Neuronal stem cell (in vitro differentiated cells): ENCODE measurements at regions not wholly inside any gene's neighbourhood (a gene's known extent, or its start where the extent isn't known, plus 50 kb on each side); places are given as distances from the start of the nearest gene placed in this dataset.

Experiments used
- DNase-seq: peaks from one replicate; pipeline ENCODE4 v3.0.0-alpha.2; 2013; ENCODE audit warnings: low spot score
- H2AFZ ChIP-seq: one replicate; pipeline ENCODE4 v1.6.1; 2013; ENCODE audit warnings: mild to moderate bottlenecking, low read length, inconsistent platforms
- H2AK5ac ChIP-seq: 2 replicates; pipeline ENCODE4 v1.6.1; 2013; ENCODE audit warnings: low read depth, mild to moderate bottlenecking, inconsistent platforms, low read length, moderate library complexity, mixed read lengths
- H2BK120ac ChIP-seq: 2 replicates; pipeline ENCODE4 v1.6.1; 2013; ENCODE audit warnings: low read depth, mild to moderate bottlenecking, inconsistent platforms, low read length, moderate library complexity, mixed read lengths
- H2BK12ac ChIP-seq: one replicate; pipeline ENCODE4 v1.6.1; 2013; ENCODE audit warnings: low read length, inconsistent platforms
- H2BK15ac ChIP-seq: 2 replicates; pipeline ENCODE4 v1.6.1; 2013; ENCODE audit warnings: mild to moderate bottlenecking, low read length, inconsistent platforms, mixed read lengths
- H2BK5ac ChIP-seq: one replicate; pipeline ENCODE4 v1.6.1; 2013; ENCODE audit warnings: inconsistent platforms, mild to moderate bottlenecking, low read length, moderate library complexity
- H3K14ac ChIP-seq: one replicate; pipeline ENCODE4 v1.6.1; 2013; ENCODE audit warnings: low read length, inconsistent platforms
- H3K18ac ChIP-seq: 2 replicates; pipeline ENCODE4 v1.6.1; 2013; ENCODE audit warnings: low read length, inconsistent platforms
- H3K23ac ChIP-seq: 2 replicates; pipeline ENCODE4 v1.6.1; 2013; ENCODE audit warnings: low read depth, mild to moderate bottlenecking, mixed read lengths, low read length, inconsistent platforms; ENCODE audit not compliant: poor library complexity
- H3K27ac ChIP-seq: replicated peaks from 3 replicates; pipeline ENCODE4 v1.5.1; 2013; ENCODE audit warnings: low read length, inconsistent platforms
- H3K27me3 ChIP-seq, 3 experiments: 2 replicates each; pipeline ENCODE4 v1.6.1; 2013; ENCODE audit warnings: low read length in 3 of 3, mild to moderate bottlenecking in 2 of 3, inconsistent platforms in 1 of 3, low read depth in 1 of 3, mixed read lengths in 1 of 3, moderate library complexity in 1 of 3; ENCODE audit not compliant: control insufficient read depth in 3 of 3, insufficient read depth in 3 of 3
- H3K36me3 ChIP-seq, 2 donors: replicated peaks in 1 of 2; 2 replicates each; pipeline ENCODE4 v1.6.1; 2013; ENCODE audit warnings: low read length in 2 of 2; ENCODE audit not compliant: control insufficient read depth in 2 of 2, insufficient read depth in 2 of 2
- H3K4ac ChIP-seq: 2 replicates; pipeline ENCODE4 v1.6.1; 2013; ENCODE audit warnings: inconsistent platforms, mild to moderate bottlenecking, low read length, moderate library complexity
- H3K4me1 ChIP-seq, 2 donors: 1 replicate in 1 of 2; 2 replicates in 1 of 2; pipeline ENCODE4 v1.6.1; 2013; ENCODE audit warnings: low read length in 2 of 2, low read depth in 1 of 2; ENCODE audit not compliant: control insufficient read depth in 2 of 2, insufficient read depth in 1 of 2
- H3K4me2 ChIP-seq: one replicate; pipeline ENCODE4 v1.6.1; 2013; ENCODE audit warnings: mild to moderate bottlenecking, low read length, inconsistent platforms; ENCODE audit not compliant: insufficient read depth, poor library complexity, severe bottlenecking
- H3K4me3 ChIP-seq, 2 donors: 2 replicates each; pipeline ENCODE4 v1.5.1; 2013; ENCODE audit warnings: low read length in 2 of 2, mild to moderate bottlenecking in 2 of 2, inconsistent platforms in 1 of 2, moderate library complexity in 1 of 2
- H3K79me1 ChIP-seq: one replicate; pipeline ENCODE4 v1.6.1; 2013; ENCODE audit warnings: low read depth, mild to moderate bottlenecking, inconsistent platforms, low read length, moderate library complexity
- H3K9ac ChIP-seq: one replicate; pipeline ENCODE4 v1.6.1; 2013; ENCODE audit warnings: mild to moderate bottlenecking, low read depth, low read length, inconsistent platforms; ENCODE audit not compliant: poor library complexity
- H3K9me3 ChIP-seq, 2 donors: replicated peaks in 1 of 2; 2 replicates each; pipeline versions ENCODE3 to v1.6.1; 2013; ENCODE audit warnings: low read length in 2 of 2, mild to moderate bottlenecking in 2 of 2, inconsistent platforms in 1 of 2, low read depth in 1 of 2, mixed read lengths in 1 of 2, moderate library complexity in 1 of 2; ENCODE audit not compliant: control insufficient read depth in 2 of 2, insufficient read depth in 1 of 2
- H4K8ac ChIP-seq: one replicate; pipeline ENCODE4 v1.6.1; 2013; ENCODE audit warnings: low read depth, mild to moderate bottlenecking, inconsistent platforms, low read length, moderate library complexity
- H4K91ac ChIP-seq: one replicate; pipeline ENCODE4 v1.6.1; 2013; ENCODE audit warnings: low read length, low read depth, mild to moderate bottlenecking, inconsistent platforms; ENCODE audit not compliant: poor library complexity
- WGBS, 2 donors: extraction: QIAGEN DNeasy Blood & Tissue Kit; methylation state at CpG; one replicate each; pipeline ENCODE4 v1.1.7; 2013; ENCODE audit warnings: missing lambda C conversion rate in 2 of 2, mixed read lengths in 1 of 2; ENCODE audit not compliant: insufficient read length in 2 of 2, insufficient replicate concordance in 1 of 2; ENCODE audit errors: extremely low coverage in 2 of 2; 5-methylcytosine and 5-hydroxymethylcytosine counted together

DNA sequence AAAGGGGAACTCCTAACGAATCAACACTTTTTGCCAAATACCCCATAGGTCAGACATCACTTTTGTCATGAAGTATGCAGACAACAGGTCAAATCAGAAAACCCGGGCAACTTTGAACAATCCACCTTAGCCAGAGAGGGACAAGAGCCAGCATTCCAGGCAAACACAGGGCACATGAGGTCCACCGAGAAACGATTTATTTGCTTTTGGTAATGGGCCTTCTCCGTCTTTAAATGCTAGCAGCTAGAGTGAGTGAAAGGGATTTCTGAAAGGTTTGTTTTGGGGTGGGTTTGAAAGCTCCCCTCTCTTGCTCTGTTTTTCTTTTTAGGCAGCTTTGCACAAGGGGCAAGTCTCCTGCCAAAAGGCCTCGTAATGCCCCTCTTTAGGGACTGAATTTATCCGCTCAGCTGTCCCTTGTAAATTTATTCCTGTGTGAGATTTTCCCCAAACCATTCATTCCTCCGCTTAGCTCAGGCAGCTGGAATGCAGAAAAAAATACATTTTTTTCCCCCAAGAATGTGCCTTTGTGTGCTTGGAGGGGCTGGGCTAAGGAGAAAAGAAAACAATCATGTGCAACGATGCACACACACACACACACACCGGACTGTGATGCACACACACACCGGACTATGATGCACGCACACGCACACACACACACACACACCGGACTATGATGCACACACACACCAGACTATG, 196.9 kb downstream of the SNX19 start:
- Histone ChIP-seq H3K4me2 (no peak overlapping the region), H3K27me3 (peaks cover 0 to 2% (median 0%) of the 10 kb centered on the region in 3 experiments), H4K8ac (peak overlapping the region; percentile 89), H3K9ac (peak overlapping the region; percentile 79), H2AFZ (peak overlapping the region; percentile 47), H3K18ac (peak overlapping the region; percentile 76), H2AK5ac (no peak overlapping the region), H2BK120ac (no peak overlapping the region), H3K14ac (peak overlapping the region; percentile 65), H3K23ac (peak overlapping the region; percentile 62), H3K27ac (no peak overlapping the region), H2BK5ac (no peak overlapping the region), H3K4me1 (peaks cover 0 to 6% of the 10 kb centered on the region in 2 donors), H3K79me1 (no peaks in the 10 kb centered on the region), H2BK12ac (peak overlapping the region; percentile 89), H4K91ac (peak overlapping the region; percentile 68), H3K4me3 (peak overlapping the region in 1 of 2 donors; percentile 28), H2BK15ac (no peak overlapping the region), H3K36me3 (no peaks in the 10 kb centered on the region), H3K4ac (peak overlapping the region; percentile 71), H3K9me3 (no peaks in the 10 kb centered on the region)
- no peak for DNase-seq
- WGBS, 2 donors = no CpG with 5 or more reads among the region's 14 CpGs

DNA sequence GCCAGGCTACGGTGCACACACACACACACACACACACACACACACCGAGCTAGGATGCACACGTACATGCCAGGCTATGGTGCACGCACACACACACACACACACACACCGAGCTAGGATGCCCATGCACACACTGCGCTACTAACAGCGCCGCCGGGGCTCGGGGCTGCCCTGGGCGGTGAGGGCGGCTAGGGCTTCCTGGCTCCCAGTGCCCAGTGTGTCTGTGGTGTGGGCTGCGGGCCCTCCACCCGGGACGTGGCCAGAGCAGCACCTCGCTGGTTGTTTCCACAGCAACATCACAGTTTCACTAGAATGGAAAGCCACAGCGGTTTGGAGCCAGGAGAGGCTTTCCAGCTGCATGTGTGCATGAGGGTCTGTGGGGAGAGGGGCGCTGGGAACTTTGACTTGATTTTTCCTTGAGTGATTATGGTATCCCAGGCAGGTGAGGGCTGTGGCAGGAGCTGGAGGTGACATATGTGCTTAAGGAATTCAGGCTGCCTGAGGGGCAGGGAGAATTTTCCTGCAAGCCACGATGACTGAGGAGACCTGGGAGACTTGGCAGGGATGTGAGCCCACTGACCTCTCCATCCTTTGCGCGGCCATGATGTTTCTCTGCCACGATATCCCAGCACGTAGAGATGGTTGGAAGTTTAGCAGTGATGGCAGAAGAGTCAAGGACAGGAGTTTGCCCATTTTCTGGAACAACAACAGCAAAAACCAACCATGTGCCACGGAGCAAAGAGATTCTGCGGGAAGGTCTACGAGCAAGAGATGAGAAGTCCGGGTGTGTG, 195.9 kb downstream of the SNX19 start:
- H3K18ac ChIP-seq = peak overlapping the region; percentile 76
- peak overlapping the region; percentile 32 for H2BK5ac ChIP-seq
- no peaks in the 10 kb centered on the region for H3K36me3 ChIP-seq
- H3K9me3 ChIP-seq = no peaks in the 10 kb centered on the region
- H4K91ac ChIP-seq = peak overlapping the region; percentile 68
- no peaks in the 10 kb centered on the region for H3K79me1 ChIP-seq
- peak overlapping the region; percentile 79 for H3K9ac ChIP-seq
- H2BK120ac ChIP-seq = no peak overlapping the region
- H3K27me3 ChIP-seq = peaks cover 0 to 2% (median 0%) of the 10 kb centered on the region in 3 experiments
- peak overlapping the region; percentile 72 for H2AK5ac ChIP-seq
- peak overlapping the region; percentile 62 for H3K23ac ChIP-seq
- H2BK15ac ChIP-seq = peak overlapping the region; percentile 63
- H2BK12ac ChIP-seq = peak overlapping the region; percentile 89
- no peak overlapping the region for H3K4me3 ChIP-seq
- no peak overlapping the region for H2AFZ ChIP-seq
- peak overlapping the region; percentile 71 for H3K4ac ChIP-seq
- peak overlapping the region; percentile 89 for H4K8ac ChIP-seq
- WGBS, 2 donors = no CpG with 5 or more reads among the region's 27 CpGs
- peaks cover 0 to 7% of the 10 kb centered on the region in 2 donors for H3K4me1 ChIP-seq
- H3K4me2 ChIP-seq = no peak overlapping the region
- no peak for DNase-seq
- H3K14ac ChIP-seq = peak overlapping the region; percentile 65
- no peak overlapping the region for H3K27ac ChIP-seq

- Histone ChIP-seq H3K9ac (no peak overlapping the region), H2BK12ac (no peak overlapping the region), H3K4ac (no peak overlapping the region), H3K18ac (no peak overlapping the region), H3K4me2 (no peak overlapping the region), H3K4me3 (no peak overlapping the region), H3K27ac (no peak overlapping the region), H2BK120ac (no peak overlapping the region), H3K79me1 (no peaks in the 10 kb centered on the region), H3K36me3 (no peaks in the 10 kb centered on the region), H3K14ac (no peak overlapping the region), H4K8ac (no peak overlapping the region), H2BK15ac (peak overlapping the region; percentile 63), H3K23ac (no peak overlapping the region), H2AK5ac (no peak overlapping the region), H2AFZ (no peak overlapping the region), H4K91ac (no peak overlapping the region), H3K9me3 (no peaks in the 10 kb centered on the region), H3K4me1 (peaks cover 5 to 7% of the 10 kb centered on the region in 2 donors), H2BK5ac (no peak overlapping the region), H3K27me3 (peaks cover 0 to 2% (median 0%) of the 10 kb centered on the region in 3 experiments)
- no CpG with 5 or more reads among the region's 5 CpGs for WGBS, 2 donors
- DNase-seq = no peak
Observed at GRCh38 chr11:130721023-130721681, 195.1 kb downstream of the SNX19 start.

GRCh38 chr11:130721736-130722135, 194.5 kb downstream of the SNX19 start:
- WGBS, 2 donors = no CpG with 5 or more reads among the region's 6 CpGs
- Histone ChIP-seq H2BK15ac (no peak overlapping the region), H2BK120ac (no peak overlapping the region), H3K4ac (no peak overlapping the region), H3K9me3 (no peaks in the 10 kb centered on the region), H3K4me2 (no peak overlapping the region), H3K27ac (no peak overlapping the region), H3K4me3 (no peak overlapping the region), H2BK5ac (no peak overlapping the region), H3K4me1 (peaks cover 7 to 10% of the 10 kb centered on the region in 2 donors), H3K79me1 (no peaks in the 10 kb centered on the region), H3K14ac (no peak overlapping the region), H4K91ac (no peak overlapping the region), H2AK5ac (no peak overlapping the region), H3K36me3 (no peaks in the 10 kb centered on the region), H2AFZ (no peak overlapping the region), H4K8ac (no peak overlapping the region), H3K9ac (no peak overlapping the region), H3K27me3 (peaks cover 0 to 2% (median 0%) of the 10 kb centered on the region in 3 experiments), H3K23ac (no peak overlapping the region), H2BK12ac (no peak overlapping the region), H3K18ac (no peak overlapping the region)
- DNase-seq = no peak
